NCI-H1694 treated with DMSO at 0.1 percent for 48 hours (cell line): ENCODE measurements at regions not wholly inside any gene's neighbourhood (a gene's known extent, or its start where the extent isn't known, plus 50 kb on each side); places are given as distances from the start of the nearest gene placed in this dataset.
"Not testable (repeated sequence)": the region's sequence is repeated elsewhere in the genome, so short reads cannot be mapped to it uniquely, and the experiment has no call there.

Source experiments
- DNase-seq: peaks from one replicate; lab custom pipeline; 2025; lab: John Stamatoyannopoulos, UW

- peak; percentile 5 for DNase-seq
Observed at GRCh38 chr6:69487688-69488087, 309.1 kb downstream of the LMBRD1 start.

GRCh38 chr6:69466979-69467570, 329.7 kb downstream of the LMBRD1 start:
- no peak for DNase-seq

GRCh38 chr6:69465866-69466265, 330.9 kb downstream of the LMBRD1 start:
- no peak for DNase-seq

- no peak for DNase-seq
Observed at GRCh38 chr6:69456086-69456485, 340.7 kb downstream of the LMBRD1 start.

GRCh38 chr6:69454619-69455018, 342.2 kb downstream of the LMBRD1 start:
- not testable (repeated sequence) for DNase-seq

- DNase-seq = not testable (repeated sequence)
Observed at GRCh38 chr6:69450493-69450892, 346.3 kb downstream of the LMBRD1 start.

- DNase-seq = no peak
Observed at GRCh38 chr6:69449887-69450286, 346.9 kb downstream of the LMBRD1 start.
